PC-9 (cell line): ENCODE measurements at regions not wholly inside any gene's neighbourhood (a gene's known extent, or its start where the extent isn't known, plus 50 kb on each side); places are given as distances from the start of the nearest gene placed in this dataset.

Source experiments
- BruUV-seq: library from RNA; stranded (reverse); fragments of 400-500 nt; replicated peaks from 2 replicates; lab custom pipeline; 2021; lab: Mats Ljungman, UMichigan
- CTCF ChIA-PET: fragments of 300-600 bp; sonication (Branson Sonifier 250); formaldehyde crosslinking; loops from one replicate; lab custom pipeline; 2022; ENCODE audit warnings: antibody characterized with exemption; lab: Charles Lee
- POLR2A ChIA-PET: fragments of 300-600 bp; sonication (Branson Sonifier 250); formaldehyde crosslinking; loops from one replicate; lab custom pipeline; 2022; ENCODE audit warnings: antibody characterized with exemption; ENCODE audit not compliant: unreplicated experiment; lab: Charles Lee
- DNase-seq, 2 experiments: peaks; one replicate each; pipeline versions ENCODE4 v3.0.0 to v3.0.0-alpha.2; 2015 to 2022; ENCODE audit warnings: mixed read lengths in 1 of 2
- H2AFZ ChIP-seq: fragments of 200-600 bp; sonication (generic); 2 replicates; pipeline ENCODE4 v1.8.1; 2017; ENCODE audit warnings: antibody characterized with exemption
- H3F3A ChIP-seq: fragments of 200-600 bp; sonication (generic); 2 replicates; pipeline ENCODE4 v1.8.1; 2017; ENCODE audit warnings: antibody characterized with exemption, mild to moderate bottlenecking, low read depth; ENCODE audit not compliant: insufficient read depth
- H3K27ac ChIP-seq: fragments of 200-600 bp; sonication (generic); 2 replicates; pipeline ENCODE4 v1.6.1; 2016; ENCODE audit warnings: mixed run types
- H3K27me3 ChIP-seq: fragments of 200-600 bp; sonication (generic); 2 replicates; pipeline ENCODE4 v1.6.1; 2016; ENCODE audit warnings: low read depth, mixed run types; ENCODE audit not compliant: insufficient read depth
- H3K36me3 ChIP-seq: fragments of 200-600 bp; sonication (generic); 2 replicates; pipeline ENCODE4 v1.6.1; 2016; ENCODE audit warnings: low read depth, mixed run types
- H3K4me1 ChIP-seq: fragments of 200-600 bp; sonication (generic); replicated peaks from 2 replicates; pipeline ENCODE4 v1.6.1; 2016; ENCODE audit warnings: mixed run types; ENCODE audit not compliant: insufficient read depth
- H3K4me2 ChIP-seq: fragments of 200-600 bp; sonication (generic); 2 replicates; pipeline ENCODE4 v1.6.1; 2017; ENCODE audit warnings: mixed run types
- H3K4me3 ChIP-seq: fragments of 200-600 bp; sonication (generic); 2 replicates; pipeline ENCODE4 v1.6.1; 2016; ENCODE audit warnings: mixed run types
- H3K79me2 ChIP-seq: fragments of 200-600 bp; sonication (generic); 2 replicates; pipeline ENCODE4 v1.6.1; 2017; ENCODE audit warnings: low read depth, mixed run types
- H3K9me2 ChIP-seq: fragments of 200-600 bp; sonication (generic); 2 replicates; pipeline ENCODE4 v1.8.1; 2017; ENCODE audit warnings: mild to moderate bottlenecking; ENCODE audit not compliant: insufficient read depth
- H3K9me3 ChIP-seq: fragments of 200-600 bp; sonication (generic); 2 replicates; pipeline ENCODE4 v1.8.1; 2016; ENCODE audit warnings: low read depth; ENCODE audit not compliant: insufficient read depth
- H4K20me1 ChIP-seq: fragments of 200-600 bp; sonication (generic); 2 replicates; pipeline ENCODE4 v1.8.1; 2017; ENCODE audit not compliant: insufficient read depth
- EZH2 ChIP-seq: fragments of 200-600 bp; sonication (generic); IDR thresholded peaks from 2 replicates; pipeline ENCODE4 v1.8.0; 2017; ENCODE audit warnings: antibody characterized with exemption, low read depth
- intact Hi-C: fragments of 100-400 bp; cut with micrococcal nuclease; formaldehyde crosslinking; loops from one replicate; pipeline ENCODE4 v1.10.0; 2022; ENCODE audit not compliant: unreplicated experiment
- TF ChIP-seq, protein P1 (sequence below): fragments of 200-600 bp; sonication (generic); conservative IDR thresholded peaks from 2 replicates; pipeline ENCODE4 v1.6.1; 2017; ENCODE audit warnings: mixed run types, antibody characterized with exemption, mild to moderate bottlenecking, moderate library complexity

DNA sequence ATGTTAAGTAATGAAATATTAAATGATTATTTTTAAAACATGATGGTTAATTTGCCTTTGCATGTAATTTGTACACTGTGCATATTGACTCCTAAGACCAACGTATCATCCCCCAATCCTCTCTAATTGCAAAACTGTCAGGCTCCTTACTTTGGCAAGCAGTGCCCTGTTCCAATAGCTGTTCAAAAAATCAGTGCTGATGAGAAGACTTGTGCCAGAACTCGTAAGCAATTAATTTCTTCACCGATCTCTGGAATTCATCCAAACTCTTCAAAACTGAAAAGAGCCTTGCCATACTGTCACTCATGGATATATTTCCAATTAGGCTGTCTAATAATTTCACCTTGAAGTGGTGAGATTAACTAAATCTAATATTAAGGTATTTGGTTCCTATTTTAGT is 493.9 kb upstream of the NDST4 start:
- ChIA-PET POLR2A (no interaction called here), CTCF (no interaction called here)
- H3K9me2 ChIP-seq = no peaks in the 10 kb centered on the region
- no peak for DNase-seq
- H3K4me1 ChIP-seq = no peaks in the 10 kb centered on the region
- no peaks in the 10 kb centered on the region for H3K79me2 ChIP-seq
- H3K9me3 ChIP-seq = no peaks in the 10 kb centered on the region
- no peak for TF ChIP-seq EZH2
- TF ChIP-seq, protein P1, sequence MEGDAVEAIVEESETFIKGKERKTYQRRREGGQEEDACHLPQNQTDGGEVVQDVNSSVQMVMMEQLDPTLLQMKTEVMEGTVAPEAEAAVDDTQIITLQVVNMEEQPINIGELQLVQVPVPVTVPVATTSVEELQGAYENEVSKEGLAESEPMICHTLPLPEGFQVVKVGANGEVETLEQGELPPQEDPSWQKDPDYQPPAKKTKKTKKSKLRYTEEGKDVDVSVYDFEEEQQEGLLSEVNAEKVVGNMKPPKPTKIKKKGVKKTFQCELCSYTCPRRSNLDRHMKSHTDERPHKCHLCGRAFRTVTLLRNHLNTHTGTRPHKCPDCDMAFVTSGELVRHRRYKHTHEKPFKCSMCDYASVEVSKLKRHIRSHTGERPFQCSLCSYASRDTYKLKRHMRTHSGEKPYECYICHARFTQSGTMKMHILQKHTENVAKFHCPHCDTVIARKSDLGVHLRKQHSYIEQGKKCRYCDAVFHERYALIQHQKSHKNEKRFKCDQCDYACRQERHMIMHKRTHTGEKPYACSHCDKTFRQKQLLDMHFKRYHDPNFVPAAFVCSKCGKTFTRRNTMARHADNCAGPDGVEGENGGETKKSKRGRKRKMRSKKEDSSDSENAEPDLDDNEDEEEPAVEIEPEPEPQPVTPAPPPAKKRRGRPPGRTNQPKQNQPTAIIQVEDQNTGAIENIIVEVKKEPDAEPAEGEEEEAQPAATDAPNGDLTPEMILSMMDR = no peak
- H3K4me3 ChIP-seq = no peak overlapping the region
- H2AFZ ChIP-seq = no peak overlapping the region
- no peak overlapping the region for H3K4me2 ChIP-seq
- no TSS peak for BruUV-seq
- intact Hi-C loops = no loop called here
- H3K27ac ChIP-seq = no peak overlapping the region
- no peaks in the 10 kb centered on the region for H4K20me1 ChIP-seq
- no peaks in the 10 kb centered on the region for H3F3A ChIP-seq
- H3K27me3 ChIP-seq = no peaks in the 10 kb centered on the region
- H3K36me3 ChIP-seq = no peaks in the 10 kb centered on the region

DNA sequence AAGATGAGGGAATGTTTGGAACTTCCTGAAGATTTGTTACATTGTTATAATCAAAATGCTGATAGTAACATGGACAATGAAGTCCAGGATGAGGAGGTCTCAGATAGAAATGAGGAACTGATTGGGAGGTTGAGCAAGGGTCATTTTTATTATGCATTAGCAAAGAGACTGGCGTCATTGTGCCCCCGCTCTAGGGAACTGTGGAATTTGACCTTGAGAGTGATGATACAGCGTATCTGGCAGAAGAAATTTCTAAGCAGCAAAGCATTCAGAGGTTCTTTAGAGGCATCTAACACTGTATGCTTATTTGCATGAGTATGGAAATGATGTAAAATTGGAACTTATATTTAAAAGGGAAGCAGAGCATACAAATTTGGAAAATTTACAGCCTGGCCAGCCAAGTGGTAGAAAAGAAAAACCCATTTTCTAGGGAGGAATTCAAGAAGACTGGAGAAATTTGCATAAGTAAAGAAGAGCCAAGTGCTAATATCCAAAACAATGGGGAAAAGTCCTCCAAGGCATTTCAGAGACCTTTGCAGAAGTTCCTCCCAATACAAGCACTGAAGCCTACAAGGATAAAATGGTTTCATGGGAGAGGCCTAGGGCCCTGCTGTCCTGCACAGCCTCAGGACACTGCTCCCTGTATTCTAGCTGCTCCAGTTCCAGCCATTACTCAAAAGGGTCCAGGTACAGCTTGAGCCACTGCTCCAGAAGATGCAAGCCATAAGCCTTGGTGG is 483.0 kb upstream of the NDST4 start:
- Histone ChIP-seq H3K79me2 (no peaks in the 10 kb centered on the region), H3K9me2 (no peaks in the 10 kb centered on the region), H3K4me2 (no peak overlapping the region), H3K4me3 (no peak overlapping the region), H3K36me3 (no peaks in the 10 kb centered on the region), H4K20me1 (no peaks in the 10 kb centered on the region), H3K27me3 (no peaks in the 10 kb centered on the region), H3K9me3 (no peaks in the 10 kb centered on the region), H3K27ac (no peak overlapping the region), H2AFZ (no peak overlapping the region), H3F3A (no peaks in the 10 kb centered on the region), H3K4me1 (no peaks in the 10 kb centered on the region)
- ChIA-PET CTCF (no interaction called here), POLR2A (no interaction called here)
- TF ChIP-seq EZH2 = no peak
- TF ChIP-seq, protein P1 = no peak
- BruUV-seq = no TSS peak
- DNase-seq = no peak
- intact Hi-C loops = no loop called here

DNA sequence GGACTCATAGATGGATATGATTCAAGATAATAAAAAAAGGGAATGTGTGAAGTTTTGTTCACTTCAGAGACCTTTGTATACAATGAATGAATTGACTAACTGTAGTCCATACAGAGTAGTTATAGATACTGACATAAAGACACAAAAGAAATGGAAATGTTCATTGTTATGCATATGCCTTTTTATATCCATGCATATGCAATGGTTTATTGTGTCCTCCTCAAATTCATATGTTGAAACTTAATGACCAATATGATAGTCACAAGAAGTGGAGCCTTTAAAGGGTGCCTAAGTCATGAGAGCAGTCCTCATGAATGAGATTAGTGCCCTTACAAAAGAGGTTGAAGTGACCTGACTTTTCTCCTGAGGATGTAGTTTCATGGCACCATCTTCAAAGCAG is 467.5 kb upstream of the NDST4 start:
- H3K9me2 ChIP-seq = no peaks in the 10 kb centered on the region
- no peak for DNase-seq
- TF ChIP-seq, protein P1 = no peak
- no peak overlapping the region for H3K4me3 ChIP-seq
- H4K20me1 ChIP-seq = no peaks in the 10 kb centered on the region
- no TSS peak for BruUV-seq
- intact Hi-C loops = no loop called here
- POLR2A ChIA-PET = no interaction called here
- H3F3A ChIP-seq = no peaks in the 10 kb centered on the region
- H3K27ac ChIP-seq = no peak overlapping the region
- H3K36me3 ChIP-seq = no peaks in the 10 kb centered on the region
- no peak overlapping the region for H3K4me2 ChIP-seq
- no peaks in the 10 kb centered on the region for H3K27me3 ChIP-seq
- no peaks in the 10 kb centered on the region for H3K79me2 ChIP-seq
- no peaks in the 10 kb centered on the region for H3K9me3 ChIP-seq
- no peaks in the 10 kb centered on the region for H3K4me1 ChIP-seq
- H2AFZ ChIP-seq = no peak overlapping the region
- CTCF ChIA-PET = no interaction called here
